NK-92 treated with Interleukin-12 subunit alpha and Interleukin-12 subunit beta, amount 100 ng/mL, for 24 hours (cell line): ENCODE measurements at regions not wholly inside any gene's neighbourhood (a gene's known extent, or its start where the extent isn't known, plus 50 kb on each side); places are given as distances from the start of the nearest gene placed in this dataset.
"Not testable (repeated sequence)": the region's sequence is repeated elsewhere in the genome, so short reads cannot be mapped to it uniquely, and the experiment has no call there.

Experiments used
- DNase-seq: peaks from one replicate; lab custom pipeline; 2025; lab: John Stamatoyannopoulos, UW

DNA sequence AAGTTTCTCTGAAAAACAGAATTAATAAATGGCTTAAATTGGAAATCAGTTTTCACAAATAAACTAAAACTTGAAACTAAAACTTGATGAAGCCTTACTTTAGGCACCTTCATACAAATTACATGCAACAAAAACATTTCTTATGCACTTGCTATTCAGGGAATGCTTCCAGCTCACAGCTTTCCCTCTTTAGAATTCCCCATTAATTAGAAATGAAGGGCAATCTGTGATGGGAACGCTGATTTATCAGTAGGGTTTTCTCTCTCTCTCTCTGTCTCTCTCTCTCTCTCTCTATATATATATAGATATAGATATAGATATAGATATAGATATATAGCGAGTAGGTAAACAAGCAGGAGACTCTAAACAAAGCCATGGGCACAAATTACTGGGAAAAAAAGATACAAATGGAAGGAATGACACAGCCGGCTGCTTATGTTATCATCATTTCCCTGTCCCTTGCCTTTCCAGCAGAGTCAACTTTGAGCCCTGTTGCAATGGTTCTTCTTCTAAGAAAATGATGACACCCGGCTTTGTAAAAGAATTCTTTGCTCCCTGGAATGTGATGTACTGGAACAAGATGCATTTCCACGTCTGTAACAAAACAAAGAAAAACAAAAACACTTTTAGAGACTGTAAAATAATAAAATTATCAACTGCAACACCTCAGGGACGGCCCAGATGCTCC lies 1121.6 kb upstream of the TMEM132C start:
- DNase-seq = no peak

DNA sequence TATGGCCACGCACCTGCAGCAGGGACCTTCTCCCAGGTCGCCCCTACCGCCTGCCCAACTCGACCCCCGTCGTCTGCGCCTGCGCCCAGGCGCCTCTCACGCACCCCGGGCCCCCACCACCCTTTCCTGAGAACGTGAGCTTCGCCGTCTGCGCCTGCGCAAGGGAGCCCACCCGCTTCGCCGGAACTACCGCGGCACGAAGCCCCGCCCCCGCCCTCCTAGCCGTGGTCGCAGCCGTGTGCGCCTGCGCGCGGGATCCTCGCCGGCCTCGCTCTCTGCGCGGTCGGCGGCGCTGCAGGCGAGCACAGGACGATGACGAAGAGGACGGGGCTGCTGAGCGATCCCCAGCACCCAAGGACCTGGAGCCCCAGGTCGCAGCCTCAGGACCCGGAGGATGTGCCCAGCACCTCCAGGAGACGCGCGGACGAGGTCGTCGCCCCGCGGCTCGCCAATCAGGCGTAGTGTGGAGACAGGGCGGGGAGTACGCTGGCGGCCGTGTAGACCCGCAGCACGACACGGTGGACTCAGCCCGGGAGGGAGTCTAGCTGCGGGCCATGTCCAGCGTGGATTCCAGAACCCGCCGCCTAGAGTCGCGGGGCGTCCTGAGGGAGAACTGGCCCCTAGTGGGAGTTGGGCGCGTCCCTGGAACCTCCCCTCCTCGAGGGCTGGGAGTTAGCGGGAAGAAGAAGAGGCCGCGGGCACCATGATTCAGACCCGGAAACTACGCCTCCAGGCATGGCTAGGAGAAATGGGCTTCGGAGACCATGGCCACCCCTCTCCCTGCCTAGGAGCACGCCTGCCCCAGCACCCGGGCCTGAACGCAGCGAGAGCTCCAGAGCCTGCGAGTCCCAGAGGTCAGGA lies 1120.8 kb upstream of the TMEM132C start:
- no peak for DNase-seq

DNA sequence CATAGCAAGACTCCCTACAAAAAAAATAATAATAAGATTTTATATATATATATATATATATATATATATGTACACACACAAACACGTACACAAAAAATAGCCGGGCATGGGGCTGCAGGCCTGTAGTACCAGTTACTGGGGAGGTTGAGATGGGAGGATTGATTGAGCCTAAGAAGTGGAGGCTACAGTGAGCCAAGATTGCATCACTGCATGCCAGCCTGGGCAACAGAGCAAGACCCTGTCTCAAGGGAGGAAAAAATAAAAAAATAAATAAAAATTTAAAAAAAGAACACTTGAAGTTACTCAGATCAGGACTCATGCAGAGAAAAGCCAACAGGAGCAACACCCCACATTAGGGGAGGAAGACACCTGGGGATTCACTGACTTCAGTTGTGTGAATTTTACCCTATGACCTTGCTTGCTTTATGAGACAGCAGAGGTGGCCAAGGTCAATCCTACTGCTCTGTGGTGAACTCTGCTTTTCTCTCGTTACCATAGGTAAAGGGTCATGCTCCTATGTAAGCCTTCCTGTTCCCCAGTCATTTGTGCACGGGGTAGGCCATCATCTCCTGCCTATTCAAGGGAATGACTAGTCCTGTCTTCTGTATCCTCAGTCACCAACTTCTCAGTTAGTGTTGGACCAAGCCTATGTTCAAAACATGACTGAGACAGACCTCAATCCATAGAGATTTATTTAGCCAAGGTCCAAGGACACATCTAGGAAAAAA lies 1119.8 kb upstream of the TMEM132C start:
- DNase-seq = no peak

DNA sequence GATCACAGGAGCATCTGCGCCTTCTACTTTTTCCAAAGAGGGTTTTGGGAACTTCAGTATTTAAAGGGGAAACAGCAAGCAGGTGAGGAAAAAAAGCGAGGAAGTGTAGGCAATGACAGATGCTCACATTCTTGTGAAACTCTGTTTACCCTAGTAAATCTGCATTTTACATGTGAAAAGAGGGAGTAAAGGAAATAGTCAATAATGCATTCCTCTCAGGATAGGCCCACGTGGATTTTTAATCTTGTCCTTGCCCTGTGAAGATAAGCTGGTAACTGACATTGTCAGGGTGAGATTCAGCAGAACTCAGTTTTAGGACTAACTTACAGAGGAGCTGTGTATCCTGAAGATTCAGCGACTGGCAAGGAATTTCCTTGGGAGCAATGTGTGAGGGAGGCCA lies 1119.2 kb upstream of the TMEM132C start:
- DNase-seq = no peak

DNA sequence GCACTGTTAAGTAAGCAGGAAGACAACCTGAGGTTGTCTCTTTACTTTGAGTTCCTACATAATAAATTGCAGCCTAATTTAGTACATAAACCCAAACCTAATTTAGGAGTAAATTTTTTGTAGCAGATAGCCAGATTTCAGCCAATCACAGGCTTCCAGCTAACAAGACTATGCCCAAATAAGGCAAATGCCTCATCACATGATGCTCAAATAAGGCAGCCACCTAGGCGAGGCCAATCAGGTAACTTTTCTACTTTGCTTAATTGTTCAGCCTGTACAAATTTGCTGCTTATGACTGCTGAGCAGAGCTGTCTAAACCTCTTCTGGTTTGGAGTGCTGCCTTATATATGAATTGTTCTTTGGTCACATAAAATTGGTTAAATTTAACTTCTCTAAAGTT lies 1118.7 kb upstream of the TMEM132C start:
- DNase-seq = no peak

DNA sequence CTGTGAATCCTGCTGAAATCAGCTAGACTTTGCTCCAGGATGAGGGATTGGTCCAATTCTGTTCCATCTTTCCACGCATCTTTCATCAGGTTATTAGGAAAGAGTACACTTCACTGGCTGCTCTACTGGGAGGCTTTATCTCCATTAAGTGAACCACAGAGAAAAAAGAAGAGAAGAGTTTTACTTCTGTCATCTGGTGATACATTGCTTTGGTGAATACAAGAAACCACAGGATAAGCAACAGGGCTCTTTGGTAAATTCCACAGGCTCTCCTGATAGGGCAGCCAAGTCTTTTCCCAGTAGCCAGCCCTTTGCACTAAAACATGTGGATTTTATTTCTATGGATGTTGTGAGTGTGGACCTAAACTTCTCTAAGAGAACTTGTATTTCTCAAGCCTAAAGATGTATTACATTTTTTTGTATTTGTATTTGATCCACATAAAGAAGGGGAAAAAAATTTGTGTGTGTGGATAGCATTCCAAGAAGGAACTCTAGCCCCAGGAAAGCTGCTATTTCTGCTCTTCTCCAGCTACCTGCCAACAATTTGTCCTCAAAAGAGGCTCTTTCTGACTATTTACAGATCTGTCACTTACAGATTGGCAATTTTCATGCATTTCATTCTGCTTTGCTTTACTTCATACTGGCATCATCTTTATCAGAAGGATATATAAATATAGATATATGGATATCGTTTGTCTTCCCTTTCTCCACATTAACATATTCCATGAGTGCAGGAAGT lies 1117.6 kb upstream of the TMEM132C start:
- DNase-seq = no peak

DNA sequence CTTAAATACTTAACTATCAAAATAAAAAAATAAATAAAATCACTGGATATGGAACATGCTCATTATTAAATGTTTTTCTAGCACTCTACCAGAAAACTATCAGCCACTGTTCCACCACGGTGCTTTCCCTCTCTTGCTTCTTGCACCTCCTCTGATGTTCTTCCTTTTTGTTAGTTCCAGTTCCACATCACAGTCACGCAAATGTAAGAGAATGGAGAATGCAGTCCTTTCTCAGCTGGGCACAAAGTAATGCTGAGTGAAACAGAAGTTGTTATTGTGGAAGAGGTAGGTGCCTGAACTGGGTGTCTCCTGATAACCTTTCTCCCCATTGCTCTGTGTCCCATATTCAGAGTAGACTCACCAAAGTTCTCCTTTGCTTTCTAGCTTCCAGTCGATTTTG lies 1116.9 kb upstream of the TMEM132C start:
- no peak for DNase-seq

DNA sequence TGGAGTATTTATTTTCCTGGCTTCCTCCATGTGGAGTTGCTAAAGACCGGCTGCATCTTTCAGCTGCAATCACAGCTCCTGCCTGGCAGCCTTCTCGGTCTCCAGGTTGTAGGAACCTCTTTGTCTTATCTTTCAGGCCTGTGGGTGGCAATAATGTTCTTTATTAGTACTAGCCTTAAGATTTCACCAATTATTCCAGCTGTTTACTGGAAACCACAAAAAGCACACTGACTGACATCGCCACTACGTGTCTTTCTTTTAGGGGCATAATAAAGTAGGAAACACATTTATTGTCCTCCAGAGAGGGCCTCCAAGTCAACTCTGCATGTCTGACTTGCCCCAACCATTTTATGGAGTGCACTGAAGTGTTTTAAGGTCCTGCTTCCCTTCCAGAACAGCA lies 1116.5 kb upstream of the TMEM132C start:
- DNase-seq = no peak

DNA sequence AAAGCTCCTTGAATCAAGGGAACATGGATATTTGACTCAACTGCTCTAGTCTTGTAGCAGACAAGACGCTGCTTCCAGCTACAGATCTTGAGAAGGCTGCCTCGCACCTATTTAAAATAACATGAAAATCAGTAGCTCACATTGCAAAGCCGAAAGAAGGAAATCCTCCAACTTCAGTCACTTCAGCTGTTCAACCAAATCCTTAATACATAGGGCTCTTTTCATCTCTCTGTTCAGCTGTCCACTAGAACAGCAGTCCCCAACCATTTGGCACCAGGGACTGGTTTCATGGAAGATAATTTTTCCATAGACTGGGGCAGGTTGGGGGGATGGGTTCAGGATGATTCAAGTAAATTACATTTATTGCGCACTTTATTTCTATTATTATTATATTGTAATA lies 1116.0 kb upstream of the TMEM132C start:
- no peak for DNase-seq

DNA sequence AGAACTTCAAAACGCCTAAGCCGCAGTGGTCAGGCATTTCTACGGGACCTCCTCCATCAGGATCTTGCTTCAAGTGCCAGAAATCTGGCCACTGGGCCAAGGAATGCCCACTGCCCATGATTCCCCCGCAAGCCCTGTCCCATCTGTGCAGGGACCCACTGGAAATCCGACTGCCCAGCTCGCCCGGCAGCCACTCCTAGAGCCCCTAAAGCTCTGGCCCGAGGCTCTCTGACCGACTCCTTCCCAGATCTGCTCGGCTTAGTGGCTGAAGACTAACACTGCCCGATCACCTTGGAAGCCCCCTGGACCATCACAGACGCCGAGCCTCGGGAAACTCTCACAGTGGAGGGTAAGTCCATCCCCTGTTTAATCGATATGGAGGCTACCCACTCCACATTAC lies 1113.0 kb upstream of the TMEM132C start:
- DNase-seq = no peak

DNA sequence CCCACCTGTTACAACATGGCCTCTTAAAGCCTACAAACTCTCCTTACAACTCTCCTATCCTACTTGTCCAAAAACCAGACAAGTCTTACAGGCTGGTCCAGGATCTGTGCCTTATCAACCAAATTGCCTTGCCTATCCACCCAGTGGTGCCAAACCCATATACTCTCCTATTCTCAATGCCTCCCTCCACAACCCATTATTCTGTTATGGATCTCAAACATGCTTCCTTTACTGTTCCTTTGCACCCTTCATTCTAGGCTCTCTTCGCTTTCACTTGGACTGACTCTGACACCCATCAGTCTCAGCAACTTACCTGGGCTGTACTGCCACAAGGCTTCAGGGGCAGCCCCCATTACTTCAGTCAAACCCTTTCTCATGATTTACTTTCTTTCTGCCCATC lies 1112.1 kb upstream of the TMEM132C start:
- DNase-seq = not testable (repeated sequence)

DNA sequence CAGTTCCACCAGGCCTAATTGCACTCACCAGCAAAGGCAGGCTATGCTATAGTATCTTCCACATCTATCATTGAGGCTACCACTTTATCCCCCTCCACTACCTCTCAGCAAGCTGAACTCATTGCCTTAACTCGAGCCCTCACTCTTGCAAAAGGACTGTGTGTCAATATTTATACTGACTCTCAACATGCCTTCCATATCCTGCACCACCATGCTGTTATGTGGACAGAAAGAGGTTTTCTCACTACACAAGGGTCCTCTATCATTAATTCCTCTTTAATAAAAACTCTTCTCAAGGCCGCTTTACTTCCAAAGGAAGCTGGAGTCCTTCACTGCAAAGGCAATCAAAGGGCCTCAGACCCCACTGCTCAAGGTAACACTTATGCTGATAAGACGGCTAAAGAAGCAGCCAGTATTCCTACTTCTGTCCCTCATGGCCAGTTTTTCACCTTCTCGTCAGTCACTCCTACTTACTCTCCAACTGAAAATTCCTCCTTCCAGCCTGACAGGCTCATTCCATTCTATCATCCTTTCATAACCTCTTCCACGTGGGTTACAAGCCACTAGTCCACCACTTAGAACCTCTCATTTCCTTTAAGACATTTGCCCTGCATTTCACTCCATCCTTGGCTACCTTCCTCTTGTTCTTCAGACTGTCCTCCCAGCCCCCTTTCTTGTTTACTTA lies 1110.9 kb upstream of the TMEM132C start:
- not testable (repeated sequence) for DNase-seq

DNA sequence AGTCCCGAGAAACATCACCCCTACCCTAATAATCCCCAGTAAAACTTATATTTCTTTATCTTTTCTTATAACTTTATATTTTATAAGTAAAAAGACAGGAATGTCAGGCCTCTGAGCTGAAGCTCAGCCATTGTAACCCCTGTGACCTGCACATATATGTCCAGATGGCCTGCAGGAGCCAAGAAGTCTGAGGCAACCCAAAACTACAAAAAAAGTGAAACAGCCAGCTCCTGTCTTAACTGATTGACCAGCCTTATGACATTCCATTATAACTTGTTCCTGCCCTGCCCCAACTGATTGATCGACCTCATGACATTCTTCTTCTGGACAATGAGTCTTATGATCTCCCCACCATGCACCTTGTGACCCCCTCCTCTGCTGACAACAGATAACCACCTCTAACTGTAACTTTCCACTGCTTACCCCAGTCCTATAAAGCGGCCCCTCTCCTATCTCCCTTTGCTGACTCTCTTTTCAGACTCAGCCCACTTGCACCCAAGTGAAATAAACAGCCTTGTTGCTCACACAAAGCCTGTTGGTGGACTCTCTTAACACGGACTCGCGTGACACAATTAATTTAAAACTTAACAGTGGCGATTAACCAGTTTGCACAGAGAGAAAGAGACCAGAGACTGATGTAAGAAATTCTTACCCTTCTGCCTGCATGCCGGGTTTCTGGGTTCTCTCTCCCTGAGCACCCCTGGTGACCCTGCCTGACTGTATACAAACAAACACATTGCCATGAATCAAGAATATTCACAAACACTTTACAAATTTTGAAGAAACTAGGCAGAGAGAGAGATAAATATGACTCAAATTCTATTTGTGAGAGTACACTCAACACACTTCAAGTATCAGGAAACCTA lies 1109.2 kb upstream of the TMEM132C start:
- not testable (repeated sequence) for DNase-seq

DNA sequence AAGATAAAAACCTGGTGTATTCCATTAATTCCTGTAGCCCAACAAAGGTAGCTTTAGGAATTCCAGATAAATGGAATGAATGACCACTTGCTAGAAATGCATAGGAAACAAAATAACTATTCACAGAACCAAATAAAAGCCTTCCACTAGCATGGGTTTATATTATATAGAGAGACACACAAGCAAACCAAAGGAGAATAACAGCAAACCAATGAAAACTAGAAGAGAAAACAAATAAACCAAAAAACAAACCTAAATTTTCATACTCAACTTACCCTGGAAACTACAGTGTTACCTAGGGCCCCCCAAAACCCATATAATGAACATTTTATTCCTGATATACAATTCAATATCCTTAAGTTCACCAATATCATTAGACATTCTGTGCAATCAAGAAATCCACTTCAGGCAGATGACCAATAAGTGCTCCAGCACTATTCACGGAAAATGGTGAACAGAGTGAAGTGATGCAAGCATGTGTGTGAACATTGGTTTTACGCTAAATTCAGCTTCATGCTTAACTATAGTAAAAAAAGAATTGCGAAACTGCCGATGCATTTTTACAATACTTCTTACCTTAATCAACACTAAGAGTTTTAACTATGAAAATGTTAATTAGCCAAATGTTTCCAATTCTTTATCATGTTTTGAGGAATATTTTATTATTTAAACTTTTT lies 1108.4 kb upstream of the TMEM132C start:
- DNase-seq = no peak

DNA sequence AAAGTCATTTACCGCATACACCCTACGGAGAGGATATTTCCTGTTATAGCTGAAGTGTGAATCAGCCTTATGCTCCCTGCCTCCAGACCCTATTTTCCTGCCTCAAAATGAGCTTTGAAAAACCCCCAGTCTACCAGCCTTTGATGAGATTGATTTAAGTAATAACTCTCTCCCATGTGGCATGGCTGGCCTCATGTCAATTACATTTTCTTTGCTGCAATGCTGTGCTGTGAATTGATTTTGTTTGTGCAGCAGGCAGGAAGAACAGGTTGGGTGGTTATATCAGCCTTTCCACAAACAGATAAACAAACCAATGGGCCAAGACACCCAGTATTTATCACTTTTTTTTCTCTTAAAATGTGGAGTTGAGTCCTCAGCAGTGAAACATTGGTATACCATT lies 1105.5 kb upstream of the TMEM132C start:
- DNase-seq = no peak

DNA sequence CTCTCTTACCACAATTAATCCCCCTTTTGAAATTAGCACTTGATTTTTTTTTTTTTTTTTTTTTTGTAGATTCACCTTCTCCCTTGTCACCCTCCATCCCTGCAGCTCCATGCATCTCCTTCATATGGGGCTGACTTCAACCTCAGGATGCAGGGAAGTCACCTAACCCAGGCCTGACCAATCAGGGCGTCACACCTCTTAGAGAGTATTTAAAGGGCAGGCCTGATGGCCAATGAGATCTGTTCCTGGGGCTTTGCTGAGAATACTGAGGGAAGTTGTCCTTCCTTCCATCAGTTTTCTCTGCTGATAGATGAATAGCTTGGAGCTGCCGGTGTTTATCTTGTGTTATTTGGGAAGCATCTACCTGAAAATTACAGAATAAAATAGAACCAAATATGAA lies 1104.7 kb upstream of the TMEM132C start:
- DNase-seq = no peak

DNA sequence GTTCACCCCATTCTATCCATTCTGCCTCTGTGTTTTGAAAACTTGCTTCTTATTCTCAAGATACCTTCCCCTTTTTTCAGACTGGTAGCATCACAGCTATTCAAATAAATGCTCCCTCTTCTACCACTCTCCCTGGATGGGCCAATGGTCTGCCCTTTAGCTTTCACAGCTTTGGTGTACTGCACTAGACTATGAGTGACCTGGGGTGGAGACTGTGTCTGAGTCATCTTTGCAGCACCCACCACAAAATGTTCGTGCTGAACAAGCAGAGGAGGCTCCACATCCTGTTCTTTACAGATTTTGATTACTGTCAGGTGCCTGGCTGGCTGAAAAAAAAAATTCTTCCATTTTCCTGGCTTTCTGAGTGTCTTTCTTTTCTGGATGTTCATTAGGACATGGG lies 1104.1 kb upstream of the TMEM132C start:
- DNase-seq = no peak

DNA sequence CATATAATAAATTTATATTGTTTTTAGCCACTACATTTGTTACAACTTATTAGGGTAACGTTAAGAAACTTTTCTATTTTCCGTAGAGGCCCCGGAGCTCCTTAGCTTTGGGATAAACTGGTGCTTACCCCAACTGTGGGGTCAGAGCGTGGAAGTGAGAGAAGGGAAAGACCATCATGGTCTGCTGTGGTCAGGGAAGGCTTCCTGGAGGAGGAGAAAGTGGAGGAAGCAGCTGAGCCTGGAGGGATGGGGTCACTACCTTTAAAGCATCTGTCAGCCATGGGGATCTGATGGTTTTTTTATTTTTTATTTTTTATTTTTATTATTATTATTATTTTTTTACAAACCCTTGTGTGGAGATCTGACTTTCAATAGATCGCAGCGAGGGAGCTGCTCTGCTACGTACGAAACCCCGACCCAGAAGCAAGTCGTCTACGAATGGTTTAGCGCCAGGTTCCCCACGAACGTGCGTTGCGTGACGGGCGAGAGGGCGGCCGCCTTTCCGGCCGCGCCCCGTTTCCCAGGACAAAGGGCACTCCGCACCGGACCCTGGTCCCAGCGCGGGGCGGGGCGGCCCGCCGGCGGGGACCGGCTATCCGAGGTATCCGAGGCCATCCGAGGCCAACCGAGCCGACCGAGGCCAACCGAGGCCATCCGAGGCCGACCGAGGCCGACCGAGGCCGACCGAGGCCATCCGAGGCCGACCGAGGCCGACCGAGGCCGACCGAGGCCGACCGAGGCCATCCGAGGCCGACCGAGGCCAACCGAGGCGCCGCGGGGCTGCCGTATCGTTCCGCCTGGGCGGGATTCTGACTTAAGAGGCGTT lies 1101.2 kb upstream of the TMEM132C start:
- no peak for DNase-seq
